ENCODE measurements at regions not wholly inside any gene's neighbourhood (a gene's known extent, or its start where the extent isn't known, plus 50 kb on each side); places are given as distances from the start of the nearest gene placed in this dataset.

- DNase-seq = no peak
Observed at GRCh38 chr16:6165330-6165979, 1067.9 kb upstream of the EEF2KMT start.

GRCh38 chr16:6160871-6161270 is 1063.3 kb upstream of the EEF2KMT start:
- DNase-seq = no peak

GRCh38 chr16:6160303-6160702 is 1062.7 kb upstream of the EEF2KMT start:
- no peak for DNase-seq

GRCh38 chr16:6157806-6158205 is 1060.2 kb upstream of the EEF2KMT start:
- no peak for DNase-seq

GRCh38 chr16:6155271-6155670 is 1057.7 kb upstream of the EEF2KMT start:
- DNase-seq = no peak

- DNase-seq = no peak
Observed at GRCh38 chr16:6153901-6154300, 1056.3 kb upstream of the EEF2KMT start.

- no peak for DNase-seq
Observed at GRCh38 chr16:6149031-6149430, 1051.4 kb upstream of the EEF2KMT start.

GRCh38 chr16:6148361-6148760 is 1050.8 kb upstream of the EEF2KMT start:
- no peak for DNase-seq

- DNase-seq = no peak
Observed at GRCh38 chr16:6146874-6147425, 1049.4 kb upstream of the EEF2KMT start.

- no peak for DNase-seq
Observed at GRCh38 chr16:6146356-6146755, 1048.8 kb upstream of the EEF2KMT start.

- DNase-seq = no peak
Observed at GRCh38 chr16:6144463-6144862, 1046.9 kb upstream of the EEF2KMT start.

GRCh38 chr16:6143020-6143419 is 1045.4 kb upstream of the EEF2KMT start:
- no peak for DNase-seq

- DNase-seq = no peak
Observed at GRCh38 chr16:6133009-6133557, 1035.5 kb upstream of the EEF2KMT start.

- DNase-seq = no peak
Observed at GRCh38 chr16:6132121-6132520, 1034.5 kb upstream of the EEF2KMT start.

- no peak for DNase-seq
Observed at GRCh38 chr16:6131526-6132050, 1034.0 kb upstream of the EEF2KMT start.

GRCh38 chr16:6125483-6126259 is 1028.1 kb upstream of the EEF2KMT start:
- no peak for DNase-seq

- no peak for DNase-seq
Observed at GRCh38 chr16:6124136-6124535, 1026.5 kb upstream of the EEF2KMT start.

GRCh38 chr16:6122401-6122800 is 1024.8 kb upstream of the EEF2KMT start:
- DNase-seq = no peak

GRCh38 chr16:6114691-6115090 is 1017.1 kb upstream of the EEF2KMT start:
- DNase-seq = no peak

GRCh38 chr16:6113749-6114148 is 1016.2 kb upstream of the EEF2KMT start:
- no peak for DNase-seq

- no peak for DNase-seq
Observed at GRCh38 chr16:6112700-6113099, 1015.1 kb upstream of the EEF2KMT start.

GRCh38 chr16:6111390-6111789 is 1013.8 kb upstream of the EEF2KMT start:
- DNase-seq = no peak

GRCh38 chr16:6110346-6110745 is 1012.8 kb upstream of the EEF2KMT start:
- no peak for DNase-seq

GRCh38 chr16:6106061-6106460 is 1008.5 kb upstream of the EEF2KMT start:
- DNase-seq = no peak

Measured in effector CD4-positive, alpha-beta T cell (primary cell).